Liver (tissue), 8 donors: ENCODE measurements at regions not wholly inside any gene's neighbourhood (a gene's known extent, or its start where the extent isn't known, plus 50 kb on each side); places are given as distances from the start of the nearest gene placed in this dataset.

Experiments
- DNase-seq: peaks from one replicate; pipeline ENCODE4 v3.0.0-alpha.2; 2017; ENCODE audit warnings: low spot score
- H3K27ac ChIP-seq, 2 donors: one replicate each; pipeline ENCODE4 v1.7.0; 2013; ENCODE audit warnings: inconsistent platforms in 2 of 2, low read length in 2 of 2, control low read depth in 1 of 2, low read depth in 1 of 2, mild to moderate bottlenecking in 1 of 2
- H3K27me3 ChIP-seq, 4 donors: one replicate each; pipeline versions ENCODE4 v1.6.1 to v1.7.0; 2013; ENCODE audit warnings: low read length in 3 of 4, inconsistent platforms in 1 of 4, mild to moderate bottlenecking in 1 of 4, moderate library complexity in 1 of 4; ENCODE audit not compliant: control insufficient read depth in 4 of 4, insufficient read depth in 4 of 4
- H3K36me3 ChIP-seq, 4 donors: one replicate each; pipeline versions ENCODE4 v1.6.1 to v1.7.0; 2013; ENCODE audit warnings: low read length in 3 of 4, mild to moderate bottlenecking in 3 of 4, low read depth in 1 of 4, moderate library complexity in 1 of 4; ENCODE audit not compliant: control insufficient read depth in 4 of 4, insufficient read depth in 3 of 4
- H3K4me1 ChIP-seq, 4 donors: one replicate each; pipeline versions ENCODE4 v1.6.1 to v1.7.0; 2013; ENCODE audit warnings: low read length in 3 of 4, mild to moderate bottlenecking in 3 of 4, moderate library complexity in 1 of 4; ENCODE audit not compliant: control insufficient read depth in 4 of 4, insufficient read depth in 4 of 4
- H3K4me3 ChIP-seq, 3 donors: one replicate each; pipeline versions ENCODE4 v1.6.1 to v1.7.0; 2013; ENCODE audit warnings: low read length in 3 of 3, control low read depth in 1 of 3, low read depth in 1 of 3, mild to moderate bottlenecking in 1 of 3
- H3K9ac ChIP-seq, 2 donors: one replicate each; pipeline ENCODE4 v1.7.0; 2013; ENCODE audit warnings: low read length in 2 of 2, mild to moderate bottlenecking in 2 of 2, moderate library complexity in 2 of 2, control low read depth in 1 of 2, low read depth in 1 of 2
- H3K9me3 ChIP-seq, 4 donors: one replicate each; pipeline versions ENCODE4 v1.6.1 to v1.7.0; 2013; ENCODE audit warnings: low read length in 3 of 4; ENCODE audit not compliant: control insufficient read depth in 4 of 4
- EGR1 ChIP-seq, 2 donors: IDR thresholded peaks; 2 replicates each; pipeline ENCODE4 v1.6.1; 2016 to 2018; ENCODE audit warnings: antibody characterized with exemption in 2 of 2, low read depth in 2 of 2
- FOXA1 ChIP-seq: IDR thresholded peaks from 2 replicates; pipeline ENCODE4 v1.6.1; 2016; ENCODE audit warnings: antibody characterized with exemption
- FOXA2 ChIP-seq: IDR thresholded peaks from 2 replicates; pipeline ENCODE4 v1.6.1; 2016; ENCODE audit warnings: antibody characterized with exemption
- GABPA ChIP-seq, 2 donors: IDR thresholded peaks in 1 of 2; conservative IDR thresholded peaks in 1 of 2; 2 replicates each; pipeline ENCODE4 v1.6.1; 2016; ENCODE audit warnings: antibody characterized with exemption in 2 of 2, mild to moderate bottlenecking in 1 of 2, moderate library complexity in 1 of 2
- HNF4A ChIP-seq, 2 donors: conservative IDR thresholded peaks; 2 replicates each; pipeline ENCODE4 v1.6.1; 2016; ENCODE audit warnings: antibody characterized with exemption in 2 of 2, mild to moderate bottlenecking in 2 of 2
- HNF4G ChIP-seq: IDR thresholded peaks from 2 replicates; pipeline ENCODE4 v1.6.1; 2016; ENCODE audit warnings: antibody characterized with exemption
- JUND ChIP-seq, 2 donors: IDR thresholded peaks; 2 replicates each; pipeline ENCODE4 v1.6.1; 2016; ENCODE audit warnings: antibody characterized with exemption in 2 of 2
- NR2F2 ChIP-seq: IDR thresholded peaks from 2 replicates; pipeline ENCODE4 v1.6.1; 2016; ENCODE audit warnings: antibody characterized with exemption
- RAD21 ChIP-seq, 2 donors: IDR thresholded peaks; 2 replicates each; pipeline ENCODE4 v1.6.1; 2016; ENCODE audit warnings: antibody characterized with exemption in 2 of 2, mild to moderate bottlenecking in 2 of 2
- RXRA ChIP-seq, 2 donors: IDR thresholded peaks; 2 replicates each; pipeline ENCODE4 v1.6.1; 2017 to 2018; ENCODE audit warnings: antibody characterized with exemption in 2 of 2, mild to moderate bottlenecking in 1 of 2
- SP1 ChIP-seq: IDR thresholded peaks from 2 replicates; pipeline ENCODE4 v1.6.1; 2018; ENCODE audit warnings: antibody characterized with exemption, mild to moderate bottlenecking
- TAF1 ChIP-seq: conservative IDR thresholded peaks from 2 replicates; pipeline ENCODE4 v1.6.1; 2016; ENCODE audit warnings: antibody characterized with exemption, mild to moderate bottlenecking
- WGBS: extraction: QIAGEN DNeasy Blood & Tissue Kit; methylation state at CpG from one replicate; pipeline ENCODE4 v1.1.7; 2013; 5-methylcytosine and 5-hydroxymethylcytosine counted together
- TF ChIP-seq, protein P1 (sequence below): IDR thresholded peaks from 2 replicates; pipeline ENCODE4 v1.6.1; 2016; ENCODE audit warnings: antibody characterized with exemption
- TF ChIP-seq, protein P2 (sequence below): IDR thresholded peaks from 2 replicates; pipeline ENCODE4 v1.6.1; 2016; ENCODE audit warnings: antibody characterized with exemption
- TF ChIP-seq, protein P3 (sequence below): IDR thresholded peaks from 2 replicates; pipeline ENCODE4 v1.6.1; 2016; ENCODE audit warnings: antibody characterized with exemption, mild to moderate bottlenecking
- TF ChIP-seq, protein P4 (sequence below): fragments of 150-350 bp; IDR thresholded peaks from 2 replicates; pipeline ENCODE4 v1.5.1; 2017; ENCODE audit warnings: improper control_type of control experiment, low read depth, low read length; ENCODE audit not compliant: missing input control
- TF ChIP-seq, protein P5 (sequence below): IDR thresholded peaks from 2 replicates; pipeline ENCODE4 v1.6.1; 2016; ENCODE audit warnings: antibody characterized with exemption
- donor health status: healthy.
- donor health status: healthy.
- donor health status: healthy.
- donor health status: healthy.
- donor health status: healthy.

DNA sequence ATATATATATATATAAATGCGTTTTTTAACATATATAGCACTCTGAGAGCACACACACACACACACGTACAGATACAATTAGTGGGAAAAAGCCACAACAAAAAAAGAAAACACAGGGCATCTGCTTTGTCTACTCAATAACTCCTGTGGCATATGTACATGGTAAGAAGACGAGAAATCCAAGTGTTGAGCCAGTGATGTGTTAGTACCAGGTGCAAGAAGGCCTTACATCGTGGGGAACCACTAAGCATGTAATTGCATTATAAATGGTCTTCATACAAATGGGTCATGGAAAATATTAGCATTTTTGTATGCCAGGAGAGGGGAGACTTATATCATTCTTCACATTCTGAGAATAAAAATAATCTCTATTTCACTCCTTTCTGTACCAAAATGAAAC, 62.7 kb upstream of the FAM47B start:
- DNase-seq = no peak
- TF ChIP-seq JUND (IDR thresholded peaks at IDR 0.05) (no peak), HNF4A (conservative IDR thresholded peaks at IDR 0.05) (no peak), FOXA1 (no peak), RXRA (IDR thresholded peaks at IDR 0.05) (no peak), FOXA2 (no peak), EGR1 (IDR thresholded peaks at IDR 0.05; ENCODE audit: low read depth in 2 of 2) (no peak), HNF4G (no peak), RAD21 (IDR thresholded peaks at IDR 0.05) (no peak), NR2F2 (no peak), SP1 (no peak)
- TF ChIP-seq, protein P1, sequence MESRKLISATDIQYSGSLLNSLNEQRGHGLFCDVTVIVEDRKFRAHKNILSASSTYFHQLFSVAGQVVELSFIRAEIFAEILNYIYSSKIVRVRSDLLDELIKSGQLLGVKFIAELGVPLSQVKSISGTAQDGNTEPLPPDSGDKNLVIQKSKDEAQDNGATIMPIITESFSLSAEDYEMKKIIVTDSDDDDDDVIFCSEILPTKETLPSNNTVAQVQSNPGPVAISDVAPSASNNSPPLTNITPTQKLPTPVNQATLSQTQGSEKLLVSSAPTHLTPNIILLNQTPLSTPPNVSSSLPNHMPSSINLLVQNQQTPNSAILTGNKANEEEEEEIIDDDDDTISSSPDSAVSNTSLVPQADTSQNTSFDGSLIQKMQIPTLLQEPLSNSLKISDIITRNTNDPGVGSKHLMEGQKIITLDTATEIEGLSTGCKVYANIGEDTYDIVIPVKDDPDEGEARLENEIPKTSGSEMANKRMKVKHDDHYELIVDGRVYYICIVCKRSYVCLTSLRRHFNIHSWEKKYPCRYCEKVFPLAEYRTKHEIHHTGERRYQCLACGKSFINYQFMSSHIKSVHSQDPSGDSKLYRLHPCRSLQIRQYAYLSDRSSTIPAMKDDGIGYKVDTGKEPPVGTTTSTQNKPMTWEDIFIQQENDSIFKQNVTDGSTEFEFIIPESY = no peak
- TF ChIP-seq, protein P2, sequence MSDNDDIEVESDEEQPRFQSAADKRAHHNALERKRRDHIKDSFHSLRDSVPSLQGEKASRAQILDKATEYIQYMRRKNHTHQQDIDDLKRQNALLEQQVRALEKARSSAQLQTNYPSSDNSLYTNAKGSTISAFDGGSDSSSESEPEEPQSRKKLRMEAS = no peak
- TF ChIP-seq, protein P3, sequence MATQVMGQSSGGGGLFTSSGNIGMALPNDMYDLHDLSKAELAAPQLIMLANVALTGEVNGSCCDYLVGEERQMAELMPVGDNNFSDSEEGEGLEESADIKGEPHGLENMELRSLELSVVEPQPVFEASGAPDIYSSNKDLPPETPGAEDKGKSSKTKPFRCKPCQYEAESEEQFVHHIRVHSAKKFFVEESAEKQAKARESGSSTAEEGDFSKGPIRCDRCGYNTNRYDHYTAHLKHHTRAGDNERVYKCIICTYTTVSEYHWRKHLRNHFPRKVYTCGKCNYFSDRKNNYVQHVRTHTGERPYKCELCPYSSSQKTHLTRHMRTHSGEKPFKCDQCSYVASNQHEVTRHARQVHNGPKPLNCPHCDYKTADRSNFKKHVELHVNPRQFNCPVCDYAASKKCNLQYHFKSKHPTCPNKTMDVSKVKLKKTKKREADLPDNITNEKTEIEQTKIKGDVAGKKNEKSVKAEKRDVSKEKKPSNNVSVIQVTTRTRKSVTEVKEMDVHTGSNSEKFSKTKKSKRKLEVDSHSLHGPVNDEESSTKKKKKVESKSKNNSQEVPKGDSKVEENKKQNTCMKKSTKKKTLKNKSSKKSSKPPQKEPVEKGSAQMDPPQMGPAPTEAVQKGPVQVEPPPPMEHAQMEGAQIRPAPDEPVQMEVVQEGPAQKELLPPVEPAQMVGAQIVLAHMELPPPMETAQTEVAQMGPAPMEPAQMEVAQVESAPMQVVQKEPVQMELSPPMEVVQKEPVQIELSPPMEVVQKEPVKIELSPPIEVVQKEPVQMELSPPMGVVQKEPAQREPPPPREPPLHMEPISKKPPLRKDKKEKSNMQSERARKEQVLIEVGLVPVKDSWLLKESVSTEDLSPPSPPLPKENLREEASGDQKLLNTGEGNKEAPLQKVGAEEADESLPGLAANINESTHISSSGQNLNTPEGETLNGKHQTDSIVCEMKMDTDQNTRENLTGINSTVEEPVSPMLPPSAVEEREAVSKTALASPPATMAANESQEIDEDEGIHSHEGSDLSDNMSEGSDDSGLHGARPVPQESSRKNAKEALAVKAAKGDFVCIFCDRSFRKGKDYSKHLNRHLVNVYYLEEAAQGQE = no peak
- Histone ChIP-seq H3K27me3 (no peaks in the 10 kb centered on the region), H3K27ac (no peak overlapping the region), H3K9ac (no peak overlapping the region), H3K36me3 (no peaks in the 10 kb centered on the region), H3K4me1 (no peaks in the 10 kb centered on the region), H3K4me3 (no peak overlapping the region), H3K9me3 (no peaks in the 10 kb centered on the region)
- 76% methylated on average over 4 of the region's 4 CpGs for WGBS

DNA sequence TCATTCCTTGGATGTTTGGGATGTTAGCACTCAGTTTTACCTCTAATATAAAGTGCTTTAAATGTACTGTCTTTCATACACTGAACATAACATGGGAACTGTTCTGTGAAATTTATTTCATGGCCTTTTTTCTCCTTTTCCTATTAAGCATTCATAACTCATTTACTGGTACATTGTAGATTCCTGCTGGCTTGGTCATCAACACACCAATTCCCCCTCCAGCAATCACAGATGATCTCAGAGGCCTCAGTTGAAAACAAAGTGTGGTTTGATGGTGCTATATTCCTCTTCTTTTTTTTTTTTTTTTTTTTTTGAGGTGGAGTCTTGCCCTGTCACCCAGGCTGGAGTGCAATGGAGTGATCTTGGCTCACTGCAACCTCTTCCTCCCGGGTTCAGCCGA, 61.9 kb upstream of the FAM47B start:
- 94% methylated on average over 2 of the region's 2 CpGs for WGBS

More for the DNA sequence above, 61.9 kb upstream of the FAM47B start:
- H3K4me3 ChIP-seq = no peak overlapping the region
- no peaks in the 10 kb centered on the region for H3K27me3 ChIP-seq
- H3K4me1 ChIP-seq = no peaks in the 10 kb centered on the region
- no peak for DNase-seq
- H3K9ac ChIP-seq = no peak overlapping the region
- H3K36me3 ChIP-seq = no peaks in the 10 kb centered on the region
- H3K27ac ChIP-seq = no peak overlapping the region
- TF ChIP-seq HNF4G (no peak), GABPA (IDR thresholded peaks at IDR 0.05 in 1 of 2, conservative IDR thresholded peaks at IDR 0.05 in 1 of 2) (no peak), SP1 (no peak), FOXA2 (no peak), RAD21 (IDR thresholded peaks at IDR 0.05) (no peak), HNF4A (conservative IDR thresholded peaks at IDR 0.05) (no peak), FOXA1 (no peak), TAF1 (no peak), RXRA (IDR thresholded peaks at IDR 0.05) (no peak), EGR1 (IDR thresholded peaks at IDR 0.05; ENCODE audit: low read depth in 2 of 2) (no peak)
- TF ChIP-seq, protein P4, sequence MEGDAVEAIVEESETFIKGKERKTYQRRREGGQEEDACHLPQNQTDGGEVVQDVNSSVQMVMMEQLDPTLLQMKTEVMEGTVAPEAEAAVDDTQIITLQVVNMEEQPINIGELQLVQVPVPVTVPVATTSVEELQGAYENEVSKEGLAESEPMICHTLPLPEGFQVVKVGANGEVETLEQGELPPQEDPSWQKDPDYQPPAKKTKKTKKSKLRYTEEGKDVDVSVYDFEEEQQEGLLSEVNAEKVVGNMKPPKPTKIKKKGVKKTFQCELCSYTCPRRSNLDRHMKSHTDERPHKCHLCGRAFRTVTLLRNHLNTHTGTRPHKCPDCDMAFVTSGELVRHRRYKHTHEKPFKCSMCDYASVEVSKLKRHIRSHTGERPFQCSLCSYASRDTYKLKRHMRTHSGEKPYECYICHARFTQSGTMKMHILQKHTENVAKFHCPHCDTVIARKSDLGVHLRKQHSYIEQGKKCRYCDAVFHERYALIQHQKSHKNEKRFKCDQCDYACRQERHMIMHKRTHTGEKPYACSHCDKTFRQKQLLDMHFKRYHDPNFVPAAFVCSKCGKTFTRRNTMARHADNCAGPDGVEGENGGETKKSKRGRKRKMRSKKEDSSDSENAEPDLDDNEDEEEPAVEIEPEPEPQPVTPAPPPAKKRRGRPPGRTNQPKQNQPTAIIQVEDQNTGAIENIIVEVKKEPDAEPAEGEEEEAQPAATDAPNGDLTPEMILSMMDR = no peak
- TF ChIP-seq, protein P1 = no peak
- TF ChIP-seq, protein P5, sequence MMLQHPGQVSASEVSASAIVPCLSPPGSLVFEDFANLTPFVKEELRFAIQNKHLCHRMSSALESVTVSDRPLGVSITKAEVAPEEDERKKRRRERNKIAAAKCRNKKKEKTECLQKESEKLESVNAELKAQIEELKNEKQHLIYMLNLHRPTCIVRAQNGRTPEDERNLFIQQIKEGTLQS = no peak
- no peaks in the 10 kb centered on the region for H3K9me3 ChIP-seq
